Natural killer cell treated with Interleukin-12 subunit alpha and Interleukin-12 subunit beta and Interleukin-15 and Interleukin-18, amount 100 ng/mL, for 72 hours (primary cell): ENCODE measurements at regions not wholly inside any gene's neighbourhood (a gene's known extent, or its start where the extent isn't known, plus 50 kb on each side); places are given as distances from the start of the nearest gene placed in this dataset.
"Not testable (repeated sequence)": the region's sequence is repeated elsewhere in the genome, so short reads cannot be mapped to it uniquely, and the experiment has no call there.

Source experiments
- ATAC-seq, 2 donors: fragments of 150-1000 bp; cut with Tn5 transposase in 1 of 2; sonication (Bioruptor Pico), chemical (Tn5 transposase) in 1 of 2; 2 replicates each; pipeline ENCODE4 v1.10.0; 2021
- DNase-seq: peaks from one replicate; pipeline ENCODE4 v3.0.0; 2022; ENCODE audit warnings: low spot score
- H3K27ac Mint-ChIP-seq, 2 donors: 1 replicate in 1 of 2; 2 replicates in 1 of 2; pipeline ENCODE4 v1.8.0; 2022; ENCODE audit warnings: mixed read lengths in 2 of 2, mild to moderate bottlenecking in 1 of 2, moderate library complexity in 1 of 2
- H3K27me3 Mint-ChIP-seq, 2 donors: 1 replicate in 1 of 2; 2 replicates in 1 of 2; pipeline ENCODE4 v1.8.0; 2022; ENCODE audit warnings: mixed read lengths in 2 of 2
- H3K36me3 Mint-ChIP-seq: one replicate; pipeline ENCODE4 v1.8.0; 2022; ENCODE audit warnings: mixed read lengths
- H3K4me1 Mint-ChIP-seq, 2 donors: 1 replicate in 1 of 2; 2 replicates in 1 of 2; pipeline ENCODE4 v1.8.0; 2022; ENCODE audit warnings: low read depth in 2 of 2, mixed read lengths in 2 of 2, mild to moderate bottlenecking in 1 of 2
- H3K4me3 Mint-ChIP-seq: one replicate; pipeline ENCODE4 v1.8.0; 2022; ENCODE audit warnings: mixed read lengths
- H3K9me3 Mint-ChIP-seq: 2 replicates; pipeline ENCODE4 v1.8.0; 2022; ENCODE audit warnings: mixed read lengths

DNA sequence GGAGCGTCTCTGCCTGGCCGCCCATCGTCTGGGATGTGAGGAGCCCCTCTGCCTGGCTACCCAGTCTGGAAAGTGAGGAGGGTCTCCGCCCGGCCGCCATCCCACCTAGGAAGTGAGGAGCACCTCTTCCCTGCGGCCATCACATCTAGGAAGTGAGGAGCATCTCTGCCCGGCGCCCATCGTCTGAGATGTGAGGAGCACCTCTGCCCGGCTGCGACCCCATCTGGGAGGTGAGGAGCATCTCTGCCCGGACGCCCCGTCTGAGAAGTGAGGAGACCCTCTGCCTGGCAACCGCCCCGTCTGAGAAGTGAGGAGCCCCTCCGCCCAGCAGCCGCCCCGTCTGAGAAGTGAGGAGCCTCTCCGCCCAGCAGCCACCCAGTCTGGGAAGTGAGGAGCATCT is 84.5 kb downstream of the IDS start:
- not testable (repeated sequence) for DNase-seq, H3K27me3 Mint-ChIP-seq, ATAC-seq, H3K27ac Mint-ChIP-seq, H3K4me3 Mint-ChIP-seq, H3K9me3 Mint-ChIP-seq, H3K4me1 Mint-ChIP-seq
- H3K36me3 Mint-ChIP-seq, result peaks cover 12% of the 10 kb centered on the region

DNA sequence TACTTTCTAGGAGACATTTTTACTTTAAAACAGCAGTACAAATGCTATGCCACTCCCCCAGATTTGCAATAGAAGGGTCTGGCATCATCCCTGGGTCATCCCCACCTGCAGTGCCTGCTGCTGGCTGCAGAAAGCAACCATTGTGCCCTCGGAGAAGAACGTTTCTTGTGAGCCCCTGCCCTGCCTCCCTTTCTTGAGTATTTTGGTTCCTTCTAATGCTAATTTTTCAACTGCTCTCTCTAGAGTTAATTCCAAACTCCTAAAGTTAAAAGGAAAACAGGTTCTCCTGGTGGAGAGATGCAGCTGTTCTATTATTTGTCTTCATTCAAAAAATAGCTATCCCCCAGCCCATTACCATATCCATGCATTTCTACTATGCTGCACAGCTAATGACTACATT is 107.1 kb downstream of the IDS start:
- Mint-ChIP-seq H3K4me3 (no peak overlapping the region), H3K4me1 (no peaks in the 10 kb centered on the region), H3K27me3 (peaks cover 5 to 8% of the 10 kb centered on the region in 2 donors), H3K27ac (no peak overlapping the region), H3K9me3 (no peaks in the 10 kb centered on the region), H3K36me3 (no peaks in the 10 kb centered on the region)
- ATAC-seq (no peak), DNase-seq (no peak)

DNA sequence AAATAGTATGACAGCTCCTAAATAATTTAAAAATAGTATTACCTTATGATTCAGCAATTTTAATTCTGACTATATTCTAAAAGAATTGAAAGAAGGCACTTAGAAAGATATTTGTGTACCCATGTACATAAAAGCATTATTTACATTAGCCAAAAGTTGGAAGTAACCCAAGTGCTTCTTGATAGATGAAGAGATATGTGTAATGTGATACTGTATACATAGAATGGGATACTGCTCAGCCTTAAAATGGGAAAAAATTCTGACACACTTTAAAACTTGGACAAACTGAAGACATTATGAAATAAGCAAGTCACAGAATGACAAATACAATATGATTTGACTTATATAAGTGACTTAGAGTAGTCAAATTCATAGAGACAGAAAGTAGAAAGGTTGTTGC is 112.2 kb downstream of the IDS start:
- peaks cover 3 to 22% of the 10 kb centered on the region in 2 donors for H3K27me3 Mint-ChIP-seq
- H3K9me3 Mint-ChIP-seq, result no peaks in the 10 kb centered on the region
- H3K4me3 Mint-ChIP-seq, result no peak overlapping the region
- H3K4me1 Mint-ChIP-seq, result no peaks in the 10 kb centered on the region
- no peak overlapping the region for H3K27ac Mint-ChIP-seq
- ATAC-seq (no peak), DNase-seq (no peak)
- no peaks in the 10 kb centered on the region for H3K36me3 Mint-ChIP-seq

DNA sequence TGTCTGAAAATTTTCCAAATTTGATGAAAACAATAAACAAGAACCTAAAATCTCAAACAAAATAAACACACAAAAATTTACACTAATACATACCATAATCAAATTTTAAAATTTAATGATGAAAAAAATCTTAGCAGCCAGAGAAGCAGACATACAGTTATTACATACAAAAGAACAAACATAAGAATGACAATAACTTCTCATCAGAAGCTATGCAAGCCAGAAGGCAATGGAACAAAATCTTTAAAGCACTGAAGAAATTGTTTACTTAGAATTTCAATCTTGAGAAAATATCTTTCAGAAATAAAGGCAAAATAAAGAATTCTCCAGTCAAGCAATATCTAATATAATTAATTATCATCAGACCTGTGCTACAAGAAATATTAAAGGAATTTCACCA is 121.3 kb downstream of the IDS start:
- no peaks in the 10 kb centered on the region for H3K9me3 Mint-ChIP-seq
- no peak for DNase-seq
- no peak for ATAC-seq
- H3K27ac Mint-ChIP-seq, result no peak overlapping the region
- peaks cover 4% of the 10 kb centered on the region for H3K36me3 Mint-ChIP-seq
- H3K4me1 Mint-ChIP-seq, result no peaks in the 10 kb centered on the region
- H3K4me3 Mint-ChIP-seq, result no peak overlapping the region
- peaks cover 4 to 12% of the 10 kb centered on the region in 2 donors for H3K27me3 Mint-ChIP-seq

DNA sequence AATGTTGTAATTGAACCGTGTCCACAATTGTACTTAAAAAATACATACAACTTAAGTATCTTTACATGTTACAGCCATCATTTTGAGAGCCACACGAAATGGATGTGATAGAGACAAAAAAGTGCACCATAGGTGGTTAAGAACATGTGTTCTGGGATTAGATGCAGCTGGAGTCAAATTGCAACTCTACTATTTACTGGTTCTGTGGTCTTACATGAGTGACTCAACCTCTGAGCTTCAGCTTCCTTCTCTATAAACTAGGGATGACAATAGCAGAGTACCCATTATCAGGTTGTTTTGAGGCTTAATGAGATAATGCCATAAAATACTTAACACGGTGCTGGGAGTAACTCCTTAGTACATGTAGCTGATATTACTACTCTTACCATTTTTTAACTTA is 130.4 kb downstream of the IDS start:
- no peak overlapping the region for H3K4me3 Mint-ChIP-seq
- H3K9me3 Mint-ChIP-seq, result no peaks in the 10 kb centered on the region
- no peak overlapping the region for H3K27ac Mint-ChIP-seq
- H3K4me1 Mint-ChIP-seq, result no peaks in the 10 kb centered on the region
- ATAC-seq, result no peak
- peaks cover 0 to 8% of the 10 kb centered on the region in 2 donors for H3K27me3 Mint-ChIP-seq
- DNase-seq, result no peak
- H3K36me3 Mint-ChIP-seq, result no peaks in the 10 kb centered on the region

DNA sequence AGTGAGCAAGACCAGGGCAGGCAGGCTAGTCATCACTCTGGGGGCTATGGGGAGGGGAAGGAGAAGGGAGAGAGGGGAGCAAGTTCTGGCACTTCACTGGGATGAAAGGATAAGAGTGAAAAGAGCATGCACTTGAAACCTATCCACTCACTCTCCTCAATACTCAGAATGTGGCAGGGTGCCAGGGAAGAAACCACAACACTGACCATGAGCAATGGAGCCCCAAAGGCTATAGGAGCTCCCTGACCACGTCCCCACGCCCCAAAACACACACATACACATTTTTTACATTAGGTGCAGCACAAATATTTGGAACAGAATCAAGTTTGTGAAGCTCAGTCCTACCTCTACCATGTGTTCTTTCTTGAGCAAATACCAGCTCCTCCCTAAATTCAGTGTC is 132.2 kb downstream of the IDS start:
- no peaks in the 10 kb centered on the region for H3K4me1 Mint-ChIP-seq
- no peak overlapping the region for H3K27ac Mint-ChIP-seq

DNA sequence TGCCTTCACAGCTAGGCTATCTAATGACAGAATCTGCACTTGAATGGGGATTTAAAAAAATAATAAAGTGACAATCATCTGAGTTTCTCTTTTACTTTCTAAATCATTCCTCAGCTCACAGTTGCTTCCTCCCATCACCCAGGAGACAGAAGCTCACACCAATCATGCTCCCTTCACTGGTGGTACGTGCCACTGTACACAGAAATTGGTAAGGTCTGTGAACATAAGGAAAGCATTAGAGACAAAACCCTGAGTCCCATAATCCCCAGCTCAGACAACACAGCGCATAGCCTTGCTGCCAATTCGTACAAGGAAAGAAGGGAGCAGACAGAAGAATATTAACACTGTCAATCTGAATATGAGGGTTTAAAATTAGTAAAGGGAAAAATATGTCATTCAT is 133.1 kb downstream of the IDS start:
- H3K9me3 Mint-ChIP-seq, result no peaks in the 10 kb centered on the region
- ATAC-seq (no peak), DNase-seq (no peak)
- peaks cover 0 to 6% of the 10 kb centered on the region in 2 donors for H3K27me3 Mint-ChIP-seq
- H3K4me1 Mint-ChIP-seq, result no peaks in the 10 kb centered on the region
- H3K27ac Mint-ChIP-seq, result no peak overlapping the region
- no peaks in the 10 kb centered on the region for H3K36me3 Mint-ChIP-seq
- H3K4me3 Mint-ChIP-seq, result no peak overlapping the region

More for the DNA sequence above, 132.2 kb downstream of the IDS start:
- Mint-ChIP-seq H3K9me3 (no peaks in the 10 kb centered on the region), H3K36me3 (no peaks in the 10 kb centered on the region), H3K27me3 (peaks cover 0 to 3% of the 10 kb centered on the region in 2 donors), H3K4me3 (no peak overlapping the region)
- ATAC-seq, result no peak
- no peak for DNase-seq

DNA sequence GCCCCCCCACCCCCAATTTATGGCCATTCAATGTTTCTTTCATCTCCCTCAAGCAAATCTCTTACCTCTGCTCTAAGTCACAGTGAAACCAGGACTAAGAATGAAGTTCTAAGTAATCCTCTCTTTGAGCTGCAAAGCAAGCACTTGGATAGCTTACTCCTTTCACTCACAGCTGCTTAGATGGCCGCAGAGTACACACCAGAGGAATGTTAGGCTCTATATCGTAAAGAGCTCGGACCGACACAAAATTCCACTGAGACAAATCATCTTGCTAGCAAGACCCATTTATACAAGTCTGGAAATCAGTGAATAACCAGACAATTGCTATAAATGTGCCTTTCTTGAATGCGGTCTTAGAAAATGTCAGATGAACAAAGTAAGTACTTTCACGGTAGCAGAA is 135.0 kb downstream of the IDS start:
- H3K27me3 Mint-ChIP-seq, result peaks cover 0 to 7% of the 10 kb centered on the region in 2 donors
- no peak overlapping the region for H3K27ac Mint-ChIP-seq
- ATAC-seq (no peak), DNase-seq (no peak)
- no peaks in the 10 kb centered on the region for H3K9me3 Mint-ChIP-seq
- no peaks in the 10 kb centered on the region for H3K36me3 Mint-ChIP-seq
- H3K4me3 Mint-ChIP-seq, result no peak overlapping the region
- no peaks in the 10 kb centered on the region for H3K4me1 Mint-ChIP-seq

DNA sequence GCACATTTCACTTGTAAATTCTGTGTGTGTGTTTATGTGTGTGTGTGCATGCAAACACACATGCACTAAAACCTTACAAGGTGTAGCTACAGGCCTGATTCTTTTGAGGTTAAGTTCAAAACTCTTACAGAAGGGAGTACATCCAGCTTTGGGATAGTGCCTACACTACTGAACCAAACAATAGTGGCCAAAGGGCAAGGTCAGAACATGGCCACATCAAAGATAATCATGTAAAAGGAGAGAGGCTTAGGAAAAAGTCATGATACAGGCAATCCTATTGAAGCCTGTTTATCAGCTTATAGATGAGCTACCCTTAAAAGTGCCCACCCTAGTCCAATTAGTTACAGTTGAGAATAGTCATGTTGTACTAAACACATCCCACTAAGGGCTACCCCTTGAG is 139.6 kb downstream of the IDS start:
- H3K4me3 Mint-ChIP-seq, result no peak overlapping the region
- ATAC-seq, result no peak
- no peak for DNase-seq
- H3K4me1 Mint-ChIP-seq, result no peaks in the 10 kb centered on the region
- peaks cover 5 to 8% of the 10 kb centered on the region in 2 donors for H3K27me3 Mint-ChIP-seq
- H3K27ac Mint-ChIP-seq, result no peak overlapping the region
- H3K36me3 Mint-ChIP-seq, result no peaks in the 10 kb centered on the region
- no peaks in the 10 kb centered on the region for H3K9me3 Mint-ChIP-seq

DNA sequence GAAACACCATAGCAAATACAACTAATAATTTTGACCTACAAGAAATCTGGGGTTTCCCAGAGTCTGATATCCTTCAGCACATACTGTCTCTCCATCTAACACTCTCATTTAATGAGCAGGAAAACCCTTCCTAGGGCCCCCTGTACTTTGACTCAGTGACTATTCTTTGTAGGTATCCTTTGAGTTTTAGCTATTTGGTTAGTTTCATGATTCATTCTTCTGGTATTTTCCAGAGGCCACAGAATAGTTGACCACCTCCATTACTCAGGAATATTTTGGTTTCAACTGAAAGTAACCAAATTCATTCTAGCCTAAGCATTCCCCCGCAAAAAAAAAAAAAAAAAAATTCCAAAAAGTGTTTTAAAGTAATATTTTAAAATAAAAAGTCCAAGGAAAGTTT is 140.0 kb downstream of the IDS start:
- Mint-ChIP-seq H3K4me3 (no peak overlapping the region), H3K36me3 (no peaks in the 10 kb centered on the region), H3K27ac (no peak overlapping the region), H3K4me1 (no peaks in the 10 kb centered on the region), H3K27me3 (peaks cover 6 to 9% of the 10 kb centered on the region in 2 donors), H3K9me3 (no peaks in the 10 kb centered on the region)
- DNase-seq (no peak), ATAC-seq (no peak)

DNA sequence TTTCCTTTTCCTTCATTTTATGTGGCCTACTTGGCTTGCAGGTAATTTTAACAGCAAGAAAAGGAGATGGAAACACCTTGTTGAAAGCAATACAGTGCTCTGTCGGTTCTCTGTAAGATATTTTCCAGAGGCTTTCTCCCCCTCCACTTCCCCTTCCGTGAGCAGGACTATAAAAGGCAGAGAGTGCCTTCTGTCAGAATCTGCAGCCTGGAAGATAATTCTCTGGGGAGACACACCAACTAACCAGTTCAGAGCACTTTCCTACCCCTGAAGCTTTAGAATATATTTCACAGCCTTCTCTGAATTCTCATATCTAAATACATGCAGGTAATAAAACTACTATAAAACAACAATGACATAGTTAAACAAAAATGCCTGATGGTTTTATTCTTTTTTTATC is 141.1 kb downstream of the IDS start:
- DNase-seq (no peak), ATAC-seq (no peak)
- Mint-ChIP-seq H3K4me3 (no peak overlapping the region), H3K27me3 (peaks cover 6 to 9% of the 10 kb centered on the region in 2 donors), H3K9me3 (no peaks in the 10 kb centered on the region), H3K27ac (no peak overlapping the region), H3K36me3 (no peaks in the 10 kb centered on the region), H3K4me1 (no peaks in the 10 kb centered on the region)

DNA sequence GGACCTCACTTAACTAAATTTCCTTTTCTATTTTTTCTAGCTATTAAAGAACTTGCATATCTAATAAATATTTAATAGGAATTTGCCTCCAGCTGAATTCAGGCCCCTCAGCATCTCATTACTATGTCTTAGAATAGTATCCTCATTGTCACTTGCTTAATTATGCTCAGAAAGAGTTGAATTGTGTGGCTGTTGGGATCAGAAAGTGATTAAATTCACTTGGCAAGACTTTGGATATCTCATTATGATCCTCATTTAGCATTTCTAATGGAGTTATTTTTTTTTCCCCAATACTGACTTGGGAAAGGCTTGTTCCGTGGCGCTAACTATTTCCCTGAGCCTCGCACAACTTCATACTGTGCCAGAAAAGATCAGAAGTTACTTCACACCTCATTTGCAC is 158.8 kb downstream of the IDS start:
- H3K27me3 Mint-ChIP-seq, result peaks cover 6 to 13% of the 10 kb centered on the region in 2 donors
- H3K27ac Mint-ChIP-seq, result no peak overlapping the region
- no peaks in the 10 kb centered on the region for H3K36me3 Mint-ChIP-seq
- ATAC-seq, result no peak
- no peaks in the 10 kb centered on the region for H3K9me3 Mint-ChIP-seq
- no peak overlapping the region for H3K4me3 Mint-ChIP-seq
- DNase-seq, result no peak
- no peaks in the 10 kb centered on the region for H3K4me1 Mint-ChIP-seq

DNA sequence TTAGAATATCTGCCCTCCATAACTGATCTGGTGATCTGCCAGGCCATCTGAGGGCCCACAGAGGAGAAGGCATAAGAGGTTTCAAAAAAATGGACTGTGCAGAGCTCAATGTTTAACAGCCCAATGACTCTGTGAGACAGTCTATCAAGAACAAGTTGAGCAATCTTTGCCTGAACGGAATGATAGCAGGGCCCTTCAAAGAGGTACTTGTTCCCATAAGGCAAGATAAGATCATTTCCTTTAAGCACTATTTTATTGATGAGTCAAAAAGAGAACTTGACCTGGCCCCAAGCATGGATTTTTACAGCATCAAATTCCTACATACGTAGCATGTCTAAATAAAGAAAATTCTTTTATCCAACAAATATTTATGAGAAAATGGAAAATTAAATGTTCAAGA is 182.8 kb downstream of the IDS start:
- Mint-ChIP-seq H3K4me3 (no peak overlapping the region), H3K27ac (no peak overlapping the region), H3K9me3 (no peaks in the 10 kb centered on the region), H3K27me3 (peaks cover 0 to 20% of the 10 kb centered on the region in 2 donors), H3K36me3 (no peaks in the 10 kb centered on the region), H3K4me1 (no peaks in the 10 kb centered on the region)
- no peak for ATAC-seq
- DNase-seq, result no peak

DNA sequence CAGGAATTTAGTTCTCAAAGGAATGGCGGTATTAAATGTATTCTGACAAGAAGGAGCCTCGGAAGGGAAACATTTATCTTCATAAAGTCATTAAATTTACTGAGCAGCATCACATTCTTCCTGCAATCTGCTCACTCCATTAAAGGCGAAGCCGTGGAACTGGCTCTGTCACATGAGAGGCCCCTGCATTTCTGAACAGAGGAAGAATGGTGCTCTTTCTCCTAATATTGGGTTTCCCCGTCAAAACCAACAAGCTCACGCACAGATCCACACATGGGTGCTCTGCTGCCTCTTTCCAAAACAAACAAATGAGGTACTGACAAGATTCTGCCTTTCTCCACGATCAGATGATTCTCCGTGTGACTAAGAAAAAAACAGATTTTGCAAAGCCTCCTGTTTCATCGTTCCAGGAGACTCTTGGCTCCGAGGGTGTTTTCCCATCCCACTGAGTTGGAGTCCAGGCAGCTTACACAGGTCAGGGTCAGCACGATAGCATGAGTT is 191.2 kb downstream of the IDS start:
- ATAC-seq (no peak), DNase-seq (no peak)
- Mint-ChIP-seq H3K27me3 (peaks cover 0 to 13% of the 10 kb centered on the region in 2 donors), H3K27ac (no peak overlapping the region), H3K4me1 (no peaks in the 10 kb centered on the region), H3K9me3 (no peaks in the 10 kb centered on the region), H3K36me3 (no peaks in the 10 kb centered on the region), H3K4me3 (no peak overlapping the region)

DNA sequence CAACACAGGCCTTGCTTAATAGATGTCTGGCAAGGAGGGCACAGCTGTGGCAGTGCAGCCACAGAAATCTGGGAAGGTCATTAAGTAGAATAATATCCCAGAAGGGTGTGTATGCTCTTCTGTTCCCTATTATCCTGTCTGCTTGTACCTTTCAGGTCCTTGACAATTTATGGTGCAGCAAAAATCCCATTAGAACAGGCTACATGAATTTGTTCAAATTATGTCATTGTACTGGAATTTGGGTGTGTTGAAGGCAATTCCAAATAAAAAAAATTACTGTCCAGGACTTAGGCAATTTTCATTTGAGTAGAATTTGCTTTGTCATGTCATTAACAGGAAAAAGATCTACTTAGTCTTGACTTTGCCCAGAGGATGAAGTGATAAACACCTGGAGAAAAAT is 192.1 kb downstream of the IDS start:
- no peak for ATAC-seq
- H3K27ac Mint-ChIP-seq, result no peak overlapping the region
- H3K27me3 Mint-ChIP-seq, result peaks cover 0 to 10% of the 10 kb centered on the region in 2 donors
- no peaks in the 10 kb centered on the region for H3K9me3 Mint-ChIP-seq
- DNase-seq, result no peak
- no peaks in the 10 kb centered on the region for H3K36me3 Mint-ChIP-seq
- no peak overlapping the region for H3K4me3 Mint-ChIP-seq
- no peaks in the 10 kb centered on the region for H3K4me1 Mint-ChIP-seq
